ENCODE measurements at regions not wholly inside any gene's neighbourhood (a gene's known extent, or its start where the extent isn't known, plus 50 kb on each side); places are given as distances from the start of the nearest gene placed in this dataset.

GRCh38 chr11:112882494-112883381 is 78.5 kb upstream of the NCAM1 start:
- DNase-seq = no peak

- no peak for DNase-seq
Observed at GRCh38 chr11:112884012-112884767, 77.0 kb upstream of the NCAM1 start.

GRCh38 chr11:112885744-112886433 is 75.3 kb upstream of the NCAM1 start:
- DNase-seq = no peak

GRCh38 chr11:112886434-112887370 is 74.5 kb upstream of the NCAM1 start:
- no peak for DNase-seq

GRCh38 chr11:112889446-112889845 is 71.8 kb upstream of the NCAM1 start:
- no peak for DNase-seq

- DNase-seq = no peak
Observed at GRCh38 chr11:112899235-112900006, 61.8 kb upstream of the NCAM1 start.

GRCh38 chr11:112901924-112902323 is 59.3 kb upstream of the NCAM1 start:
- DNase-seq = no peak

- DNase-seq = peak; percentile 0 to 6
Observed at GRCh38 chr11:112902361-112903011, 58.7 kb upstream of the NCAM1 start.

GRCh38 chr11:112903340-112903739 is 57.9 kb upstream of the NCAM1 start:
- no peak for DNase-seq

GRCh38 chr11:112911124-112911523 is 50.1 kb upstream of the NCAM1 start:
- no peak for DNase-seq
